Activated CD4-positive, alpha-beta T cell treated with anti-CD3 and anti-CD28 coated beads, Interleukin-2, amount 10 ng/mL, durations not matched to agents 24 days and 14 days (primary cell): ENCODE measurements at regions not wholly inside any gene's neighbourhood (a gene's known extent, or its start where the extent isn't known, plus 50 kb on each side); places are given as distances from the start of the nearest gene placed in this dataset.

ENCODE experiments used
- DNase-seq: peaks from one replicate; pipeline ENCODE4 v3.0.0; 2022
- H3K27ac Mint-ChIP-seq: one replicate; pipeline ENCODE4 v1.8.0; 2022; ENCODE audit warnings: mild to moderate bottlenecking, mixed read lengths
- H3K27me3 Mint-ChIP-seq: one replicate; pipeline ENCODE4 v1.8.0; 2022; ENCODE audit warnings: mixed read lengths
- H3K36me3 Mint-ChIP-seq: one replicate; pipeline ENCODE4 v1.8.0; 2022; ENCODE audit warnings: low read depth, mild to moderate bottlenecking, mixed read lengths
- H3K4me1 Mint-ChIP-seq: one replicate; pipeline ENCODE4 v1.8.0; 2021; ENCODE audit warnings: mixed read lengths
- H3K4me3 Mint-ChIP-seq: one replicate; pipeline ENCODE4 v1.8.0; 2022; ENCODE audit warnings: mild to moderate bottlenecking, moderate library complexity, mixed read lengths
- H3K9me3 Mint-ChIP-seq: one replicate; pipeline ENCODE4 v1.8.0; 2021; ENCODE audit warnings: mixed read lengths
- intact Hi-C: fragments of 100-400 bp; cut with micrococcal nuclease; formaldehyde crosslinking; loops from one replicate; pipeline ENCODE4 v1.15.1; 2023

DNA sequence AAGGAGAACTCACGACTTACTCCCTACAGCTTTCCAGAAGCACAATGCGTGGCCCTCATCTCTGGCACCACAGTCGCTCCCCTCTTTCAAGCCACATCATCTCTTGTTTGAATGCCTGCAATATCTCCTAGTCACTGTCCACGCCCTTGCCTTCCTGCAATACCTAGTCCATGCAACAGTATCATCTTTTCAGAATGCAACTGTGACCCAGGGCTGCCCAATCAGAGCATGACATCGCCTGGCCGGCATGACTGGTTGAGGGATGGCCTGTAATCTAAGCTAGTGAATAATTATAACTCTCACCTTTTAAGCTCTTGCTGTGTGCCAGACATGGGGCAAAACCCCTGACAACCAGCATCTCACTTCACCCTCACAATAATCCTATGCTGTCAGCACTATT is 52.5 kb upstream of the CPEB4 start:
- DNase-seq: no peak
- no peaks in the 10 kb centered on the region for H3K4me1 Mint-ChIP-seq
- peaks cover 2% of the 10 kb centered on the region for H3K27me3 Mint-ChIP-seq
- intact Hi-C loops: no loop called here
- no peak overlapping the region for H3K27ac Mint-ChIP-seq
- peaks cover 2% of the 10 kb centered on the region for H3K9me3 Mint-ChIP-seq
- no peak overlapping the region for H3K4me3 Mint-ChIP-seq
- H3K36me3 Mint-ChIP-seq: no peaks in the 10 kb centered on the region

GRCh38 chr5:173837654-173838053 is 50.5 kb upstream of the CPEB4 start:
- Mint-ChIP-seq H3K9me3 (peaks cover 2% of the 10 kb centered on the region), H3K4me1 (no peaks in the 10 kb centered on the region), H3K4me3 (no peak overlapping the region), H3K36me3 (no peaks in the 10 kb centered on the region), H3K27ac (no peak overlapping the region), H3K27me3 (peaks cover 2% of the 10 kb centered on the region)
- intact Hi-C loops: no loop called here
- no peak for DNase-seq
